ENCODE measurements at regions not wholly inside any gene's neighbourhood (a gene's known extent, or its start where the extent isn't known, plus 50 kb on each side); places are given as distances from the start of the nearest gene placed in this dataset.
"Not testable (repeated sequence)": the region's sequence is repeated elsewhere in the genome, so short reads cannot be mapped to it uniquely, and the experiment has no call there.

- no peak for DNase-seq (ENCODE audit: low read depth)
These were observed 1180.3 kb downstream of the TYW1 start for GRCh38 chr7:68176974-68177373.

- DNase-seq (ENCODE audit: low read depth), result no peak
These were observed 1184.1 kb downstream of the TYW1 start for GRCh38 chr7:68180761-68181160.

GRCh38 chr7:68183176-68183575 is 1186.5 kb downstream of the TYW1 start:
- no peak for DNase-seq (ENCODE audit: low read depth)

- no peak for DNase-seq (ENCODE audit: low read depth)
These were observed 1189.2 kb downstream of the TYW1 start for GRCh38 chr7:68185631-68186456.

- no peak for DNase-seq (ENCODE audit: low read depth)
These were observed 1190.9 kb downstream of the TYW1 start for GRCh38 chr7:68187532-68187931.

- DNase-seq (ENCODE audit: low read depth), result no peak
These were observed 1196.3 kb downstream of the TYW1 start for GRCh38 chr7:68192941-68193340.

GRCh38 chr7:68195642-68196041 is 1199.0 kb downstream of the TYW1 start:
- DNase-seq (ENCODE audit: low read depth), result not testable (repeated sequence)

- DNase-seq (ENCODE audit: low read depth), result no peak
These were observed 1203.5 kb downstream of the TYW1 start for GRCh38 chr7:68200051-68200670.

GRCh38 chr7:68203251-68203650 is 1206.6 kb downstream of the TYW1 start:
- no peak for DNase-seq (ENCODE audit: low read depth)

GRCh38 chr7:68205826-68206225 is 1209.2 kb downstream of the TYW1 start:
- no peak for DNase-seq (ENCODE audit: low read depth)

GRCh38 chr7:68206946-68207485 is 1210.4 kb downstream of the TYW1 start:
- no peak for DNase-seq (ENCODE audit: low read depth)

- DNase-seq (ENCODE audit: low read depth), result no peak
These were observed 1211.0 kb downstream of the TYW1 start for GRCh38 chr7:68207676-68208075.

GRCh38 chr7:68209486-68209885 is 1212.9 kb downstream of the TYW1 start:
- no peak for DNase-seq (ENCODE audit: low read depth)

- no peak for DNase-seq (ENCODE audit: low read depth)
These were observed 1217.2 kb downstream of the TYW1 start for GRCh38 chr7:68213838-68214237.

GRCh38 chr7:68216051-68216450 is 1219.4 kb downstream of the TYW1 start:
- no peak for DNase-seq (ENCODE audit: low read depth)

- DNase-seq (ENCODE audit: low read depth), result no peak
These were observed 1220.8 kb downstream of the TYW1 start for GRCh38 chr7:68217426-68217825.

GRCh38 chr7:68218461-68218860 is 1221.8 kb downstream of the TYW1 start:
- DNase-seq (ENCODE audit: low read depth), result no peak

GRCh38 chr7:68222311-68222710 is 1225.7 kb downstream of the TYW1 start:
- no peak for DNase-seq (ENCODE audit: low read depth)

GRCh38 chr7:68224041-68224741 is 1227.6 kb downstream of the TYW1 start:
- DNase-seq (ENCODE audit: low read depth), result no peak

GRCh38 chr7:68231011-68231410 is 1234.4 kb downstream of the TYW1 start:
- not testable (repeated sequence) for DNase-seq (ENCODE audit: low read depth)

- no peak for DNase-seq (ENCODE audit: low read depth)
These were observed 1239.3 kb downstream of the TYW1 start for GRCh38 chr7:68235937-68236336.

GRCh38 chr7:68238204-68238805 is 1241.7 kb downstream of the TYW1 start:
- DNase-seq (ENCODE audit: low read depth), result no peak
